ENCODE measurements at regions not wholly inside any gene's neighbourhood (a gene's known extent, or its start where the extent isn't known, plus 50 kb on each side); places are given as distances from the start of the nearest gene placed in this dataset.

DNA sequence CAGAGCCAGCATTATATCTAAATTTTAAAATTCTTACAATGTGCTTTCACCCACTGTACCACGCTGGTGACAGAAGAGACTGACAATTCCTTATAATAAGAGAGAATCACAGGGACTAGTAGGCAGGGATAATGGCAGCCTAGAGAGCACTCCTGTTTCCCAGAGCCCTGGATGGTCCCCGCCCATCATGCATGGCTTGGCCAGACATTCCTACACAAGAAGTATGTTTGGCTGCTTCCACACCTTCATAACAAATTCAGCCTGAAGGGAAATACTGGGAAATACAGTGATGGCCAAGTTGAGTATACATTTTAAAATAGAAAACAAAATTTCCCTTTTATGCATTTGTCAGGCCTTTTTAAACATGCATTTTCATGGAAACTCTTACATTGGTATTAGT, 193.5 kb upstream of the ELL2 start:
- intact Hi-C loops (cut with micrococcal nuclease) = no loop called here
- Histone ChIP-seq H3K36me3 (replicated peaks in 1 of 2; ENCODE audit: control insufficient read depth in 1 of 2, insufficient read depth in 2 of 2, low read length in 2 of 2) (no peaks in the 10 kb centered on the region), H4K20me1 (ENCODE audit: insufficient read depth, low read length) (no peaks in the 10 kb centered on the region), H3K79me2 (ENCODE audit: insufficient read depth, low read length) (no peaks in the 10 kb centered on the region), H2AFZ (ENCODE audit: insufficient read depth, low read depth, low read length, poor library complexity, severe bottlenecking) (no peak overlapping the region), H3K4me2 (replicated peaks; ENCODE audit: extremely low read depth, low read length, poor library complexity, severe bottlenecking) (no peak overlapping the region), H3K27me3 (ENCODE audit: control insufficient read depth in 2 of 2, insufficient read depth in 2 of 2, low read length in 2 of 2) (no peaks in the 10 kb centered on the region), H3K4me3 (replicated peaks in 1 of 3; ENCODE audit: low read depth in 2 of 3, low read length in 3 of 3) (no peak overlapping the region), H3K4me1 (ENCODE audit: control insufficient read depth in 1 of 2, insufficient read depth in 2 of 2, low read length in 2 of 2) (peaks cover 8 to 9% of the 10 kb centered on the region in 2 donors), H3K27ac (ENCODE audit: low read depth in 1 of 2, low read length in 2 of 2) (no peak overlapping the region), H3K9ac (ENCODE audit: insufficient read depth, low read length, poor library complexity, severe bottlenecking) (no peak overlapping the region), H3K9me3 (replicated peaks in 1 of 2; ENCODE audit: control insufficient read depth in 1 of 2, insufficient read depth in 1 of 2, low read length in 2 of 2) (no peaks in the 10 kb centered on the region)
- WGBS (ENCODE audit: insufficient coverage) = no CpG with 5 or more reads among the region's 2 CpGs
- H3K36me3 Mint-ChIP-seq = peaks cover 0 to 2% of the 10 kb centered on the region in 2 donors
- H3K27ac Mint-ChIP-seq = no peak overlapping the region
- peaks cover 0 to 9% (median 0%) of the 10 kb centered on the region in 7 donors for H3K9me3 Mint-ChIP-seq
- TF ChIP-seq, protein P1, sequence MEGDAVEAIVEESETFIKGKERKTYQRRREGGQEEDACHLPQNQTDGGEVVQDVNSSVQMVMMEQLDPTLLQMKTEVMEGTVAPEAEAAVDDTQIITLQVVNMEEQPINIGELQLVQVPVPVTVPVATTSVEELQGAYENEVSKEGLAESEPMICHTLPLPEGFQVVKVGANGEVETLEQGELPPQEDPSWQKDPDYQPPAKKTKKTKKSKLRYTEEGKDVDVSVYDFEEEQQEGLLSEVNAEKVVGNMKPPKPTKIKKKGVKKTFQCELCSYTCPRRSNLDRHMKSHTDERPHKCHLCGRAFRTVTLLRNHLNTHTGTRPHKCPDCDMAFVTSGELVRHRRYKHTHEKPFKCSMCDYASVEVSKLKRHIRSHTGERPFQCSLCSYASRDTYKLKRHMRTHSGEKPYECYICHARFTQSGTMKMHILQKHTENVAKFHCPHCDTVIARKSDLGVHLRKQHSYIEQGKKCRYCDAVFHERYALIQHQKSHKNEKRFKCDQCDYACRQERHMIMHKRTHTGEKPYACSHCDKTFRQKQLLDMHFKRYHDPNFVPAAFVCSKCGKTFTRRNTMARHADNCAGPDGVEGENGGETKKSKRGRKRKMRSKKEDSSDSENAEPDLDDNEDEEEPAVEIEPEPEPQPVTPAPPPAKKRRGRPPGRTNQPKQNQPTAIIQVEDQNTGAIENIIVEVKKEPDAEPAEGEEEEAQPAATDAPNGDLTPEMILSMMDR (IDR thresholded peaks at IDR 0.05) = no peak
- peaks cover 0 to 2% (median 0%) of the 10 kb centered on the region in 3 donors for H3K27me3 Mint-ChIP-seq (ENCODE audit: low read depth in 3 of 3)
- no peak for DNase-seq
- no peak overlapping the region for H3K4me3 Mint-ChIP-seq
- peaks cover 13% of the 10 kb centered on the region for H3K4me1 Mint-ChIP-seq

DNA sequence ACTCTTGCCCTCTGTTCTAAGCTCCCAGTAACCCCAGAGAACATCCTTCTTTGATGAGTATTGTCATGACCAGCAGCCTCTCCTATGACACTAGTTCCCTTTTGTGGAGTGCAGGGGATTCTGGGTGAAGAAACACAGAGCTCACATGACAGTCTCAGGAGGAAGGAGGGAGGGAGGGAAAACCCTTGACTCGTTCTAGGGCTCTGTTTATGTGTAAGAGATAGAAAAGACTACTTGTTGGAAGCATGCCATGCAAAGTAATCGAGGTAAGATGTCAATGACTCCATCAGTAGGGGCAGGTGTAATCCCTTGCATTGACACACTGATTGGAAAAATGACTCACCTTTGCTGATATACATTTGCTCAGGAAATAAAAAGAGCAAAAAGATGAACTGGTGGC, 190.2 kb upstream of the ELL2 start:
- peaks cover 0 to 2% (median 0%) of the 10 kb centered on the region in 3 donors for H3K27me3 Mint-ChIP-seq (ENCODE audit: low read depth in 3 of 3)
- 86% methylated on average over 1 of the region's 2 CpGs for WGBS (ENCODE audit: insufficient coverage)

More for the DNA sequence above, 190.2 kb upstream of the ELL2 start:
- peak overlapping the region; percentile 27 for H2AFZ ChIP-seq (ENCODE audit: insufficient read depth, low read depth, low read length, poor library complexity, severe bottlenecking)
- Mint-ChIP-seq H3K27ac (peak overlapping the region in 6 of 7 donors; percentile 1 to 86 (median 64)), H3K4me3 (peak overlapping the region in 1 of 2 donors; percentile 44), H3K4me1 (peaks cover 14% of the 10 kb centered on the region), H3K36me3 (peaks cover 0 to 2% of the 10 kb centered on the region in 2 donors), H3K9me3 (peaks cover 0 to 6% (median 0%) of the 10 kb centered on the region in 7 donors)
- no peaks in the 10 kb centered on the region for H4K20me1 ChIP-seq (ENCODE audit: insufficient read depth, low read length)
- intact Hi-C loops (cut with micrococcal nuclease) = no loop called here
- TF ChIP-seq, protein P1 (IDR thresholded peaks at IDR 0.05) = no peak
- peak overlapping the region in 1 of 2 donors; percentile 47 for H3K27ac ChIP-seq (ENCODE audit: low read depth in 1 of 2, low read length in 2 of 2)
- no peak overlapping the region for H3K4me3 ChIP-seq (replicated peaks in 1 of 3; ENCODE audit: low read depth in 2 of 3, low read length in 3 of 3)
- H3K4me2 ChIP-seq (replicated peaks; ENCODE audit: extremely low read depth, low read length, poor library complexity, severe bottlenecking) = no peak overlapping the region
- H3K9me3 ChIP-seq (replicated peaks in 1 of 2; ENCODE audit: control insufficient read depth in 1 of 2, insufficient read depth in 1 of 2, low read length in 2 of 2) = no peaks in the 10 kb centered on the region
- peak; percentile 75 to 93 (median 78) for DNase-seq
- H3K27me3 ChIP-seq (ENCODE audit: control insufficient read depth in 2 of 2, insufficient read depth in 2 of 2, low read length in 2 of 2) = no peaks in the 10 kb centered on the region
- no peak overlapping the region for H3K9ac ChIP-seq (ENCODE audit: insufficient read depth, low read length, poor library complexity, severe bottlenecking)
- no peaks in the 10 kb centered on the region for H3K36me3 ChIP-seq (replicated peaks in 1 of 2; ENCODE audit: control insufficient read depth in 1 of 2, insufficient read depth in 2 of 2, low read length in 2 of 2)
- H3K79me2 ChIP-seq (ENCODE audit: insufficient read depth, low read length) = no peaks in the 10 kb centered on the region
- H3K4me1 ChIP-seq (ENCODE audit: control insufficient read depth in 1 of 2, insufficient read depth in 2 of 2, low read length in 2 of 2) = peaks cover 8 to 9% of the 10 kb centered on the region in 2 donors
